GM23338 (cell line): ENCODE measurements at regions not wholly inside any gene's neighbourhood (a gene's known extent, or its start where the extent isn't known, plus 50 kb on each side); places are given as distances from the start of the nearest gene placed in this dataset.

Source experiments
- ATAC-seq: fragments of 200-7000 bp; cut with Tn5 transposase; 3 replicates; pipeline ENCODE4 v1.9.1; 2020
- DNase-seq: peaks from one replicate; pipeline ENCODE4 v3.0.0-alpha.2; 2015; ENCODE audit warnings: low spot score
- H2AFZ ChIP-seq: fragments of 200-600 bp; sonication (generic); 2 replicates; pipeline ENCODE4 v1.8.0; 2016; ENCODE audit warnings: antibody characterized with exemption, mild to moderate bottlenecking, moderate library complexity
- H3F3A ChIP-seq: fragments of 200-600 bp; sonication (generic); replicated peaks from 2 replicates; pipeline ENCODE4 v1.8.0; 2017; ENCODE audit warnings: antibody characterized with exemption, mixed run types, low read depth
- H3K27ac ChIP-seq: fragments of 200-600 bp; sonication (generic); 2 replicates; pipeline ENCODE4 v1.6.1; 2016; ENCODE audit warnings: low read depth
- H3K27me3 ChIP-seq: fragments of 200-600 bp; sonication (generic); 2 replicates; pipeline ENCODE4 v1.8.0; 2016; ENCODE audit warnings: mild to moderate bottlenecking, mixed run types, moderate library complexity; ENCODE audit not compliant: insufficient read depth
- H3K36me3 ChIP-seq: fragments of 200-600 bp; sonication (generic); 2 replicates; pipeline ENCODE4 v1.8.0; 2016; ENCODE audit warnings: mild to moderate bottlenecking; ENCODE audit not compliant: insufficient read depth
- H3K4me1 ChIP-seq: fragments of 200-600 bp; sonication (generic); 2 replicates; pipeline ENCODE4 v1.8.0; 2016; ENCODE audit warnings: mild to moderate bottlenecking, moderate library complexity; ENCODE audit not compliant: insufficient read depth
- H3K4me2 ChIP-seq: fragments of 200-600 bp; sonication (generic); 2 replicates; pipeline ENCODE4 v1.7.1; 2017; ENCODE audit warnings: mixed run types
- H3K4me3 ChIP-seq: fragments of 200-600 bp; sonication (generic); 2 replicates; pipeline ENCODE4 v1.6.1; 2016; ENCODE audit warnings: mixed run types
- H3K79me2 ChIP-seq: fragments of 200-600 bp; sonication (generic); replicated peaks from 2 replicates; pipeline ENCODE4 v1.8.0; 2017; ENCODE audit warnings: mild to moderate bottlenecking; ENCODE audit not compliant: insufficient read depth
- H3K9me2 ChIP-seq: fragments of 200-600 bp; sonication (generic); 2 replicates; pipeline ENCODE4 v1.8.0; 2017; ENCODE audit not compliant: insufficient read depth
- H4K20me1 ChIP-seq: fragments of 200-600 bp; sonication (generic); replicated peaks from 2 replicates; pipeline ENCODE4 v1.8.0; 2017; ENCODE audit warnings: mild to moderate bottlenecking; ENCODE audit not compliant: insufficient read depth
- H3K27ac Mint-ChIP-seq: 2 replicates; pipeline ENCODE4 v1.8.0; 2020; ENCODE audit warnings: inconsistent platforms, mild to moderate bottlenecking, moderate library complexity, mixed read lengths
- H3K27me3 Mint-ChIP-seq: 3 replicates; pipeline ENCODE4 v1.8.0; 2022; ENCODE audit warnings: low read depth, mild to moderate bottlenecking, moderate library complexity, mixed read lengths, inconsistent platforms; ENCODE audit not compliant: insufficient read depth, poor library complexity
- H3K36me3 Mint-ChIP-seq: 3 replicates; pipeline ENCODE4 v1.8.0; 2021; ENCODE audit warnings: low read depth, mild to moderate bottlenecking, inconsistent platforms, moderate library complexity, mixed read lengths
- H3K4me1 Mint-ChIP-seq: 3 replicates; pipeline ENCODE4 v1.8.0; 2020; ENCODE audit warnings: mild to moderate bottlenecking, inconsistent platforms, mixed read lengths
- H3K4me3 Mint-ChIP-seq: 3 replicates; pipeline ENCODE4 v1.8.0; 2021; ENCODE audit warnings: moderate library complexity, mild to moderate bottlenecking, inconsistent platforms, mixed read lengths
- H3K9me3 Mint-ChIP-seq: 3 replicates; pipeline ENCODE4 v1.8.0; 2020; ENCODE audit warnings: moderate library complexity, mild to moderate bottlenecking, inconsistent platforms, mixed read lengths
- ETS1 ChIP-seq: IDR thresholded peaks from 2 replicates; pipeline ENCODE4 v1.6.1; 2016; ENCODE audit warnings: antibody characterized with exemption
- EZH2 ChIP-seq: fragments of 200-600 bp; sonication (generic); IDR thresholded peaks from one replicate; pipeline ENCODE4 v1.8.0; 2017; ENCODE audit warnings: antibody characterized with exemption, mild to moderate bottlenecking, low read depth; ENCODE audit not compliant: unreplicated experiment
- JUNB ChIP-seq: IDR thresholded peaks from one replicate; pipeline ENCODE4 v1.6.1; 2016; ENCODE audit warnings: antibody characterized with exemption; ENCODE audit not compliant: unreplicated experiment
- NANOG ChIP-seq: IDR thresholded peaks from 2 replicates; pipeline ENCODE4 v1.6.1; 2016; ENCODE audit warnings: antibody characterized with exemption, borderline replicate concordance
- POLR2AphosphoS5 ChIP-seq: IDR thresholded peaks from 2 replicates; pipeline ENCODE4 v1.6.1; 2016; ENCODE audit warnings: antibody characterized with exemption, low read depth
- ZNF331 ChIP-seq: fragments of 250-450 bp; sonication (Bioruptor Pico); IDR thresholded peaks from 2 replicates; pipeline ENCODE4 v1.5.0; 2020; ENCODE audit warnings: low read depth, mild to moderate bottlenecking, moderate library complexity
- ZNF462 ChIP-seq: fragments of 250-450 bp; sonication (Bioruptor Pico); IDR thresholded peaks from 2 replicates; pipeline ENCODE4 v1.5.0; 2020; ENCODE audit warnings: mild to moderate bottlenecking, moderate library complexity
- TF ChIP-seq, protein P1 (sequence below), 2 experiments: fragments of 200-600 bp in 1 of 2; sonication (generic) in 1 of 2; conservative IDR thresholded peaks; 2 replicates each; pipeline versions ENCODE4 v1.5.1 to v1.6.1; 2016 to 2017; ENCODE audit warnings: antibody characterized with exemption in 2 of 2, low read depth in 2 of 2, mild to moderate bottlenecking in 2 of 2, moderate library complexity in 1 of 2

- TF ChIP-seq ZNF462 (CRISPR knock-in tag), result no peak
- no peak for TF ChIP-seq JUNB
- TF ChIP-seq ZNF331, result no peak
- no peak for TF ChIP-seq POLR2AphosphoS5
- TF ChIP-seq EZH2, result no peak
- no peak for TF ChIP-seq NANOG
- TF ChIP-seq ETS1, result no peak
Observed at GRCh38 chr17:77810536-77810935, 148.0 kb upstream of the TNRC6C start (continued).

GRCh38 chr17:77811521-77811920, 147.0 kb upstream of the TNRC6C start:
- H3K9me2 ChIP-seq, result peaks cover 30% of the 10 kb centered on the region
- H3K27ac ChIP-seq, result no peak overlapping the region
- Mint-ChIP-seq H3K27me3 (peaks cover 9% of the 10 kb centered on the region), H3K4me1 (peaks cover 26% of the 10 kb centered on the region), H3K4me3 (no peak overlapping the region), H3K36me3 (no peaks in the 10 kb centered on the region), H3K27ac (no peak overlapping the region), H3K9me3 (no peaks in the 10 kb centered on the region; the same call in 2 of the 3 replicates)
- H3K4me3 ChIP-seq, result no peak overlapping the region
- DNase-seq (no peak), ATAC-seq (no peak)
- TF ChIP-seq, protein P1, sequence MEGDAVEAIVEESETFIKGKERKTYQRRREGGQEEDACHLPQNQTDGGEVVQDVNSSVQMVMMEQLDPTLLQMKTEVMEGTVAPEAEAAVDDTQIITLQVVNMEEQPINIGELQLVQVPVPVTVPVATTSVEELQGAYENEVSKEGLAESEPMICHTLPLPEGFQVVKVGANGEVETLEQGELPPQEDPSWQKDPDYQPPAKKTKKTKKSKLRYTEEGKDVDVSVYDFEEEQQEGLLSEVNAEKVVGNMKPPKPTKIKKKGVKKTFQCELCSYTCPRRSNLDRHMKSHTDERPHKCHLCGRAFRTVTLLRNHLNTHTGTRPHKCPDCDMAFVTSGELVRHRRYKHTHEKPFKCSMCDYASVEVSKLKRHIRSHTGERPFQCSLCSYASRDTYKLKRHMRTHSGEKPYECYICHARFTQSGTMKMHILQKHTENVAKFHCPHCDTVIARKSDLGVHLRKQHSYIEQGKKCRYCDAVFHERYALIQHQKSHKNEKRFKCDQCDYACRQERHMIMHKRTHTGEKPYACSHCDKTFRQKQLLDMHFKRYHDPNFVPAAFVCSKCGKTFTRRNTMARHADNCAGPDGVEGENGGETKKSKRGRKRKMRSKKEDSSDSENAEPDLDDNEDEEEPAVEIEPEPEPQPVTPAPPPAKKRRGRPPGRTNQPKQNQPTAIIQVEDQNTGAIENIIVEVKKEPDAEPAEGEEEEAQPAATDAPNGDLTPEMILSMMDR (conservative IDR thresholded peaks at IDR 0.05; ENCODE audit: low read depth in 2 of 2), result no peak
- no peaks in the 10 kb centered on the region; the same call in 1 of the 2 replicates for H3F3A ChIP-seq
- H3K4me1 ChIP-seq, result peaks cover 18% of the 10 kb centered on the region
- H3K27me3 ChIP-seq, result no peaks in the 10 kb centered on the region; the same call in 1 of the 2 replicates
- peak overlapping the region; percentile 38; the same call in 1 of the 2 replicates for H3K4me2 ChIP-seq
- no peaks in the 10 kb centered on the region for H4K20me1 ChIP-seq
- H3K36me3 ChIP-seq, result no peaks in the 10 kb centered on the region
- no peak overlapping the region for H2AFZ ChIP-seq
- no peaks in the 10 kb centered on the region for H3K79me2 ChIP-seq
